ENCODE measurements at regions not wholly inside any gene's neighbourhood (a gene's known extent, or its start where the extent isn't known, plus 50 kb on each side); places are given as distances from the start of the nearest gene placed in this dataset.

- Histone ChIP-seq H3K27me3 (ENCODE audit: low read length) (no peaks in the 10 kb centered on the region), H3K9me2 (replicated peaks; ENCODE audit: insufficient read depth, low read length) (no peaks in the 10 kb centered on the region), H3K9ac (ENCODE audit: low read length) (no peak overlapping the region), H3F3A (ENCODE audit: insufficient read depth) (no peaks in the 10 kb centered on the region), H3K4me2 (ENCODE audit: low read depth, low read length, poor library complexity, severe bottlenecking) (no peak overlapping the region), H3K9me3 (ENCODE audit: insufficient read depth, low read length) (no peaks in the 10 kb centered on the region), H3K79me2 (ENCODE audit: insufficient read depth, low read length) (no peaks in the 10 kb centered on the region), H4K20me1 (ENCODE audit: low read depth, low read length) (no peaks in the 10 kb centered on the region), H2AFZ (ENCODE audit: low read depth, low read length, severe bottlenecking) (no peak overlapping the region), H3K36me3 (ENCODE audit: low read length) (no peaks in the 10 kb centered on the region), H3K4me3 (ENCODE audit: insufficient read depth, low read length, poor library complexity, severe bottlenecking) (no peak overlapping the region), H3K27ac (ENCODE audit: low read depth, low read length) (no peak overlapping the region)
- TF ChIP-seq EZH2phosphoT487 (conservative IDR thresholded peaks at IDR 0.05; ENCODE audit: low read length): no peak
- TF ChIP-seq, protein P1, sequence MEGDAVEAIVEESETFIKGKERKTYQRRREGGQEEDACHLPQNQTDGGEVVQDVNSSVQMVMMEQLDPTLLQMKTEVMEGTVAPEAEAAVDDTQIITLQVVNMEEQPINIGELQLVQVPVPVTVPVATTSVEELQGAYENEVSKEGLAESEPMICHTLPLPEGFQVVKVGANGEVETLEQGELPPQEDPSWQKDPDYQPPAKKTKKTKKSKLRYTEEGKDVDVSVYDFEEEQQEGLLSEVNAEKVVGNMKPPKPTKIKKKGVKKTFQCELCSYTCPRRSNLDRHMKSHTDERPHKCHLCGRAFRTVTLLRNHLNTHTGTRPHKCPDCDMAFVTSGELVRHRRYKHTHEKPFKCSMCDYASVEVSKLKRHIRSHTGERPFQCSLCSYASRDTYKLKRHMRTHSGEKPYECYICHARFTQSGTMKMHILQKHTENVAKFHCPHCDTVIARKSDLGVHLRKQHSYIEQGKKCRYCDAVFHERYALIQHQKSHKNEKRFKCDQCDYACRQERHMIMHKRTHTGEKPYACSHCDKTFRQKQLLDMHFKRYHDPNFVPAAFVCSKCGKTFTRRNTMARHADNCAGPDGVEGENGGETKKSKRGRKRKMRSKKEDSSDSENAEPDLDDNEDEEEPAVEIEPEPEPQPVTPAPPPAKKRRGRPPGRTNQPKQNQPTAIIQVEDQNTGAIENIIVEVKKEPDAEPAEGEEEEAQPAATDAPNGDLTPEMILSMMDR (IDR thresholded peaks at IDR 0.05; ENCODE audit: insufficient read depth, low read length, poor library complexity, severe bottlenecking): no peak
These were observed 148.3 kb downstream of the ACTL8 start for GRCh38 chr1:17903386-17903785.

DNA sequence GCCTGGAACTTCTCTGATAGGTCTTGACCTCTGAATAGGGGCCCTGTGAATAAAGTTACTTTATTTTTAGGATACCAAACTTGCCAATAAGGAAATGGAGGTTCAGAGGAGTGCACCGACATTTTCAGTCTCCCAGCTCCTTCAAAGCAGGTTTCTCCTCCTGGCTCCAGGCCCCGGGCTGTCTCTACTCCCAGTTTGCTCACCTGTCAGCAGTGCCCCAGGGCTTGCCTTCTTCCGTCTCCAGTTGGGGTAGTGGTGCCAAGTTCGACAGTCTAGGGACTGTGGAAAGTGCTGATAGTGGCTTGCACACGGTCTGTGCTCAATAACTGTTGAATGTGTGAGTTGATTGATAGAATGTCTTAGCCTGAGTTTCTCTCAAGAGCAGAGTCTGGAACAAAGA is 149.2 kb downstream of the ACTL8 start:
- H3K9me3 ChIP-seq (ENCODE audit: insufficient read depth, low read length): no peaks in the 10 kb centered on the region
- no peak overlapping the region for H3K4me3 ChIP-seq (ENCODE audit: insufficient read depth, low read length, poor library complexity, severe bottlenecking)
- H3K79me2 ChIP-seq (ENCODE audit: insufficient read depth, low read length): no peaks in the 10 kb centered on the region
- no peaks in the 10 kb centered on the region for H3F3A ChIP-seq (ENCODE audit: insufficient read depth)
- no peaks in the 10 kb centered on the region for H4K20me1 ChIP-seq (ENCODE audit: low read depth, low read length)
- H3K9ac ChIP-seq (ENCODE audit: low read length): no peak overlapping the region
- H2AFZ ChIP-seq (ENCODE audit: low read depth, low read length, severe bottlenecking): no peak overlapping the region
- no peak overlapping the region for H3K4me2 ChIP-seq (ENCODE audit: low read depth, low read length, poor library complexity, severe bottlenecking)
- H3K9me2 ChIP-seq (replicated peaks; ENCODE audit: insufficient read depth, low read length): no peaks in the 10 kb centered on the region
- no peaks in the 10 kb centered on the region for H3K27me3 ChIP-seq (ENCODE audit: low read length)
- no peaks in the 10 kb centered on the region for H3K36me3 ChIP-seq (ENCODE audit: low read length)
- H3K27ac ChIP-seq (ENCODE audit: low read depth, low read length): no peak overlapping the region
- TF ChIP-seq, protein P1 (IDR thresholded peaks at IDR 0.05; ENCODE audit: insufficient read depth, low read length, poor library complexity, severe bottlenecking): no peak
- no peak for TF ChIP-seq EZH2phosphoT487 (conservative IDR thresholded peaks at IDR 0.05; ENCODE audit: low read length)

DNA sequence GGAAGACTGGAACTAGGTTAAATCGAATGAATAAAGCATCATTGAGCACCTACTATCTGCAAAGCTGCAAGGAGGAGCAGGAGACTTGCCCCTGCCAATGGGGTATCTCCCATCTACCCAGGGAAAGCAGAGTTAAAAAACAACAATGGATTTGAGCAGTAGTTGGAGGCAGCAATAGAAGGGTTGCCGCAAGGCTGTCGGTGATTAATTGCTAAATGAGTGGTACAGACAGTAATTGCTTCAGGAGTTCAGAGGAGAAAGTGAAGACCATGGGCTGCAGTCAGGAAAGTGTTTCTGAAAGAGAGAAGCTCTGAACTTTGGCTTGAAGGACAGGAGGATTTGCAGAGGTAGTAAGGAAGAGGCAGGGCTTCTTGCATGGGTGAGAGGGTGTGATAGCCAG is 152.9 kb downstream of the ACTL8 start:
- H3K9me2 ChIP-seq (replicated peaks; ENCODE audit: insufficient read depth, low read length): no peaks in the 10 kb centered on the region
- H3K9me3 ChIP-seq (ENCODE audit: insufficient read depth, low read length): no peaks in the 10 kb centered on the region
- no peak overlapping the region for H3K4me2 ChIP-seq (ENCODE audit: low read depth, low read length, poor library complexity, severe bottlenecking)
- no peak for TF ChIP-seq EZH2phosphoT487 (conservative IDR thresholded peaks at IDR 0.05; ENCODE audit: low read length)
- TF ChIP-seq, protein P1 (IDR thresholded peaks at IDR 0.05; ENCODE audit: insufficient read depth, low read length, poor library complexity, severe bottlenecking): no peak
- H2AFZ ChIP-seq (ENCODE audit: low read depth, low read length, severe bottlenecking): no peak overlapping the region
- H3K4me3 ChIP-seq (ENCODE audit: insufficient read depth, low read length, poor library complexity, severe bottlenecking): no peak overlapping the region
- no peaks in the 10 kb centered on the region for H3K79me2 ChIP-seq (ENCODE audit: insufficient read depth, low read length)
- H3K27me3 ChIP-seq (ENCODE audit: low read length): no peaks in the 10 kb centered on the region
- H3K9ac ChIP-seq (ENCODE audit: low read length): no peak overlapping the region
- H3K27ac ChIP-seq (ENCODE audit: low read depth, low read length): no peak overlapping the region
- H3K36me3 ChIP-seq (ENCODE audit: low read length): no peaks in the 10 kb centered on the region
- no peaks in the 10 kb centered on the region for H3F3A ChIP-seq (ENCODE audit: insufficient read depth)
- no peaks in the 10 kb centered on the region for H4K20me1 ChIP-seq (ENCODE audit: low read depth, low read length)

All from SU-DHL-6 (cell line).